Stimulated activated memory B cell treated with anti-CD40 and anti-IgM and Interleukin-4, amounts not matched to agents 10 μg/mL and 1 μg/mL and 100 μg/mL, for 72 hours (primary cell): ENCODE measurements at regions not wholly inside any gene's neighbourhood (a gene's known extent, or its start where the extent isn't known, plus 50 kb on each side); places are given as distances from the start of the nearest gene placed in this dataset.
"Not testable (repeated sequence)": the region's sequence is repeated elsewhere in the genome, so short reads cannot be mapped to it uniquely, and the experiment has no call there.

Experiments
- ATAC-seq: fragments of 150-1000 bp; cut with Tn5 transposase; 2 replicates; pipeline ENCODE4 v1.10.0; 2021
- H3K27ac Mint-ChIP-seq: one replicate; pipeline ENCODE4 v1.8.0; 2022; ENCODE audit warnings: mild to moderate bottlenecking, mixed read lengths
- H3K27me3 Mint-ChIP-seq: one replicate; pipeline ENCODE4 v1.8.0; 2022; ENCODE audit warnings: mixed read lengths
- H3K36me3 Mint-ChIP-seq: one replicate; pipeline ENCODE4 v1.8.0; 2022; ENCODE audit warnings: mixed read lengths
- H3K4me1 Mint-ChIP-seq: one replicate; pipeline ENCODE4 v1.8.0; 2022; ENCODE audit warnings: mixed read lengths
- H3K4me3 Mint-ChIP-seq: one replicate; pipeline ENCODE4 v1.8.0; 2022; ENCODE audit warnings: mild to moderate bottlenecking, moderate library complexity, mixed read lengths
- H3K9me3 Mint-ChIP-seq: one replicate; pipeline ENCODE4 v1.8.0; 2022; ENCODE audit warnings: mixed read lengths

- no peak overlapping the region for H3K4me3 Mint-ChIP-seq
- ATAC-seq: no peak
Measured at GRCh38 chr14:57150449-57150848, 118.3 kb downstream of the EXOC5 start.

GRCh38 chr14:57139173-57139572 lies 129.5 kb downstream of the EXOC5 start:
- no peaks in the 10 kb centered on the region for H3K27me3 Mint-ChIP-seq
- H3K36me3 Mint-ChIP-seq: no peaks in the 10 kb centered on the region
- no peak for ATAC-seq
- no peak overlapping the region for H3K27ac Mint-ChIP-seq
- H3K9me3 Mint-ChIP-seq: peaks cover 6% of the 10 kb centered on the region
- H3K4me3 Mint-ChIP-seq: no peak overlapping the region
- H3K4me1 Mint-ChIP-seq: no peaks in the 10 kb centered on the region

More at GRCh38 chr14:57150449-57150848, 118.3 kb downstream of the EXOC5 start:
- H3K36me3 Mint-ChIP-seq: no peaks in the 10 kb centered on the region
- H3K4me1 Mint-ChIP-seq: no peaks in the 10 kb centered on the region
- H3K27me3 Mint-ChIP-seq: peaks cover 8% of the 10 kb centered on the region
- H3K9me3 Mint-ChIP-seq: no peaks in the 10 kb centered on the region
- no peak overlapping the region for H3K27ac Mint-ChIP-seq

GRCh38 chr14:57136669-57137328 lies 131.9 kb downstream of the EXOC5 start:
- peaks cover 6% of the 10 kb centered on the region for H3K9me3 Mint-ChIP-seq
- ATAC-seq: no peak
- H3K27ac Mint-ChIP-seq: no peak overlapping the region
- no peaks in the 10 kb centered on the region for H3K36me3 Mint-ChIP-seq
- no peaks in the 10 kb centered on the region for H3K4me1 Mint-ChIP-seq
- no peaks in the 10 kb centered on the region for H3K27me3 Mint-ChIP-seq
- H3K4me3 Mint-ChIP-seq: no peak overlapping the region

DNA sequence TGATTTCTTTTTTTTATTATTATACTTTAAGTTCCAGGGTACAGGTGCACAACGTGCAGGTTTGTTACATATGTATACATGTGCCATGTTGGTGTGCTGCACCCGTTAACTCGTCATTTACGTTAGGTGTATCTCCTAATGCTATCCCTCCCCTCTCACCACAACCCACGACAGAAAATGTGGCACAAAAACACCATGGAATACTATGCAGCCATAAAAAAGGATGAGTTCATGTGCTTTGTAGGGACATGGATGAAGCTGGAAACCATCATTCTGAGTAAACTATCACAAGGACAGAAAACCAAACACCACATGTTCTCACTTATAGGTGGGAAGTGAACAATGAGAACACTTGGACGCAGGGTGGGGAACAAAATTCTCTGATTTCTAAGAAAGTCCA lies 140.9 kb downstream of the EXOC5 start:
- H3K4me1 Mint-ChIP-seq, H3K36me3 Mint-ChIP-seq, H3K27me3 Mint-ChIP-seq, ATAC-seq, H3K9me3 Mint-ChIP-seq, H3K27ac Mint-ChIP-seq, H3K4me3 Mint-ChIP-seq: not testable (repeated sequence)

DNA sequence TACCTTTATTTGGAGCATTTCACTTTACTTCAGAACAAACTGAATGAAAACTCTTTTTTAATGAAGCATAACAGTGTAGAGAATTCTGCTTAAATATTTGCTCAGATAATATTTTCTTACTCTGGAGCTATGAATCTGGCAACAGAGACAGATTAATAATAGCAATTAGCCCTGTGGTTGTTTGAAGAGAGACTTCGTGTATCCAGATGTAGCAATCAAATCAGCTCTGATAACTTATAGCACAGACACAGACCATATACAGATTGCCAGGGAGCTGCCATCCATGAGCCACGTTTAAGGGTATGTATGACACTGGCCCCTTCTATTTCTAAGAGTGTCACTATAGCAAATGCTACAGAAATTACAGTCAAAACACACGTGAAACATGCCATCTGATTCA lies 146.6 kb downstream of the EXOC5 start:
- ATAC-seq: no peak
- Mint-ChIP-seq H3K27me3 (no peaks in the 10 kb centered on the region), H3K27ac (no peak overlapping the region), H3K4me3 (no peak overlapping the region), H3K4me1 (no peaks in the 10 kb centered on the region), H3K9me3 (no peaks in the 10 kb centered on the region), H3K36me3 (no peaks in the 10 kb centered on the region)

GRCh38 chr14:57112072-57112807 lies 156.5 kb downstream of the EXOC5 start:
- ATAC-seq, H3K36me3 Mint-ChIP-seq, H3K27ac Mint-ChIP-seq, H3K4me1 Mint-ChIP-seq, H3K4me3 Mint-ChIP-seq: not testable (repeated sequence)
- H3K9me3 Mint-ChIP-seq: peaks cover 20% of the 10 kb centered on the region
- H3K27me3 Mint-ChIP-seq: peaks cover 33% of the 10 kb centered on the region

DNA sequence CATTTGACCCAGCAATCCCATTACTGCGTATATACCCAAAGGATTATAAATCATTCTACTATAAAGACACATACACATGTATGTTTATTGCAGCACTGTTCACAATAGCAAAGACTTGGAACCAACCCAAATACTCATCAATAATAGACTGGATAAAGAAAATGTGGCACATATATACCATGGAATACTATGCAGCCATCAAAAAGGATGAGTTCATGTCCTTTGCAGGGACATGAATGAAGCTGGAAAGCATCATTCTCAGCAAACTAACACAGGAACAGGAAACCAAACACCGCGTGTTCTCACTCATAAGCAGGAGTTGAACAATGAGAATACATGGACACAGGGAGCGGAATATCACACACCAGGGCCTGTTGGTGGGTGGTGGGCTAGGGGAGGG lies 158.3 kb downstream of the EXOC5 start:
- H3K9me3 Mint-ChIP-seq: peaks cover 23% of the 10 kb centered on the region
- not testable (repeated sequence) for H3K27ac Mint-ChIP-seq

DNA sequence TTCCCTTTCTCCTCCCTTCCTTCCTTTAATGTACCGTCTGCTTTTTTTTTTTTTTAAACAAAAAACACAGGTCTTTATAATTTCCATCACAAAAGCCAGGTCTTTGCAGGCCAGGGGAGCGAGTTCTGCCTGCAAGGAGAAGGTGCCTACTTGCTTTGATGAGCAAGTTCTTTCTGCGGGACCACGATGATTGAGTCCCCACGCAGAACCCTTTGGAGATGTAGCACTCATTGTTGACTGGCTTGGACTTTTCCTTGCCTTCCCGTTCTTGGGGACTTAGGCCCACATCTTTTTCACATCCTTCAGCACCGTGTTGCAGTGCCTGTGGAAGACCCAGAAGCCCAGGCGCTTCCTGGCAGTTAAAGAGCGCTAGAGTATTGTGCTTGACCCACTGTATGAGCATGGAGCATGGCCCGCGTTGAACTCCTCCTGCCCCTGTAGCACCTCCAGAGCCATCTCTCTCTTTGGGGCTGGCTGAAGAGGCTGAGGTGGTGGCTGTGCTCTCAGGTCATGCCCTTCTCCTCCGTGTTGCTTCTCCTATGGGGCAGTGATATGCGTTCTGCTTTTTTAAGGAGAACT lies 177.6 kb downstream of the EXOC5 start:
- Mint-ChIP-seq H3K36me3 (no peaks in the 10 kb centered on the region), H3K4me1 (no peaks in the 10 kb centered on the region), H3K9me3 (peaks cover 6% of the 10 kb centered on the region), H3K27me3 (no peaks in the 10 kb centered on the region), H3K4me3 (no peak overlapping the region), H3K27ac (no peak overlapping the region)
- ATAC-seq: no peak

More for the DNA sequence above, 158.3 kb downstream of the EXOC5 start:
- not testable (repeated sequence) for H3K4me3 Mint-ChIP-seq, H3K4me1 Mint-ChIP-seq, ATAC-seq, H3K36me3 Mint-ChIP-seq
- peaks cover 51% of the 10 kb centered on the region for H3K27me3 Mint-ChIP-seq

DNA sequence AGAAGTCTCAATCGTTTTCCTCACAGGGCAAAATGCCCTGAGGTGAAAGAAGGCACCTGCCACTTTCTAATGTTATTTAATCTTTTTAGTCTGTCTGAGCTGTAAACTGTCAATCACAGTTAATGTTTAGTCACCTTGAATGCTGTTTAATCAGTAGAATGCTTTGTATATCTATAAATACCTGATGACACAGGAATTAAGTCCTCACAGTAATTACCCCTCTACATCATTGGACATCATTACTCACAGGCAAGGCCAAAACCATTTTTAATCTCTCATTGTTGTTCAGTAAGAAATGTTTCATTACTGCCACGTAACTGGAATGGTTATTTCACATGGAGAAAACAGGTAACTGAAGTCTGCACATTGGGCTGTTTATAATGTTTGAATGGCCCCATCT lies 178.8 kb downstream of the EXOC5 start:
- peaks cover 1% of the 10 kb centered on the region for H3K9me3 Mint-ChIP-seq
- H3K4me1 Mint-ChIP-seq: no peaks in the 10 kb centered on the region
- no peaks in the 10 kb centered on the region for H3K36me3 Mint-ChIP-seq
- no peak overlapping the region for H3K27ac Mint-ChIP-seq
- no peak overlapping the region for H3K4me3 Mint-ChIP-seq
- H3K27me3 Mint-ChIP-seq: peaks cover 8% of the 10 kb centered on the region
- no peak for ATAC-seq

DNA sequence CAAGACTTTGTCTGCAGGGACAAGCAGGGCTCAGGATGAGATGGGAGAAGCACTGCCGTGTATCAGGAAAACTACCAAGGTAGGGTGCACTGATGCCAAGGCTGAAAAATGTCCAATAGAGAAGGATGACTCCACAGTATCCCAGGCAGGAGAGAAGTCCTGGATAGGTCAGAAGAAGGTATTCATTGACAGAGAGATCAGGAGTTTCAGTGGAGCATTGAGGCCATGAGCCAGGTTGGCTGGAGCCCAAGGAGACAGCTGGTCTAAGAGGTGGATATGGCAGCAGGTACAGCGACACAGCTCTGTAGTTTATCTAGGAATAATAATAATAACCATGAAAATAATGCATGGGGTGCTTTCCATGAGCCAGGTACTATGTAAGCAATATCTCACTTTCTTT lies 180.9 kb downstream of the EXOC5 start:
- Mint-ChIP-seq H3K27ac (no peak overlapping the region), H3K4me3 (no peak overlapping the region), H3K9me3 (no peaks in the 10 kb centered on the region), H3K27me3 (peaks cover 18% of the 10 kb centered on the region), H3K4me1 (no peaks in the 10 kb centered on the region), H3K36me3 (no peaks in the 10 kb centered on the region)
- no peak for ATAC-seq

DNA sequence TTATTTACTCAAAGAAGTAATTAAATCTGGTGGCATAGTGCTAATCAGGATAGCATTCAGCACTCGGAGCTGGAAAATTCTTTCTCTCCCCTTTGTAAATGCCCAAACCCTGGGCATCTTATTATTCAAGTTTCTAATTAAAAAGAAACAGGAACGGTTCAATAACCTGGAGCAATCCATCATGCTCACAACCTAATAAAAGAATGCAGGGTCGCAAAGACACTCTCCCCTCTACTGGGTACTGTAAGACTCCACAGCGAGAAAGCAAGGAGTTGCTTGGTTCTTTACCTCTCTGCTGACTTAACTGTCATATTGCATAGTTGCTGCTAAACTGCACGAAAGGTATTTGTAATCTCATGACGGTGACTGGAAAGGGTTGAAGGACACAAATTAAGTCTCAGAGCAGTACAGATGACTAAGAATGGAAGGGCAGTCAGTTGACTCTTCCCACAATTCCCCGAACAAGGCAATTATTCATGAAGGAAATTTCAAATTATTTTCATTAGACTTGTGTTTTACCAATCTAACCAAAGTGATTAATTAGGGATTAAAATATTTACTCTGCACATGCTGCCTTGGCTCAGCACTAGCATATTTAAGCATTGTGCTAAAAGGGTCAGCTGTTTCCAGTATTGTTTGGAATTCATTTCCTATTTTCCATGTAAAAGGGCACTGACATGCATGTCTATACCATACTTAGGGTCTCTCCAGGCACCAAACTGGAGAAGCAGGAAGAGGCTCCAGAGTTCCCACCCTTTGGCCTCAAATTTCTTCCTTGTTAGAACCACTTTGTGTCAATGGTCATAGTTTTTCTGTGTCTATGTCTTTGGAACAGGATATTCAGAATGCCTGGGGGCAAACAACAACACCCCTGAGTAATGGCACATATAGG lies 182.2 kb downstream of the EXOC5 start:
- no peaks in the 10 kb centered on the region for H3K9me3 Mint-ChIP-seq
- H3K36me3 Mint-ChIP-seq: no peaks in the 10 kb centered on the region
- ATAC-seq: no peak
- H3K4me1 Mint-ChIP-seq: no peaks in the 10 kb centered on the region
- H3K4me3 Mint-ChIP-seq: no peak overlapping the region
- H3K27ac Mint-ChIP-seq: no peak overlapping the region
- peaks cover 19% of the 10 kb centered on the region for H3K27me3 Mint-ChIP-seq

DNA sequence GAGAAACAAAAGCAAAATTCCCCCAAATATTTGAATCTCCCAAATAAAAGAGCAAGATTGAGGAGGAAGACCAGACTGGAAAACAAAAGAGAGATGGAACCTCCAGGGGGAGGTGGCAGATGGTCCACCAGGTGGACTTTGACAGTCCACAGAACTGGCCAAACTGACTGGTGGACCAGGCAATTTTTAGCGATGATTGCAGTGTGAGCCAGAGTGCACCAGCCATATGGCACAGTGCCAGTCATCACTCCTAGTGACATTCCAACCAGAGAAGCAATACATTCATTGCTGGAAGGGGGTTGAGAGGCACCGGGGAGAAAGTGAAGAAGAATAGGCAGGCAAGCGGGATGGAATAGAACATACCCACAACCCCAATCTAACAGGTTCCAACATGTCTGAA lies 182.9 kb downstream of the EXOC5 start:
- H3K36me3 Mint-ChIP-seq: no peaks in the 10 kb centered on the region
- H3K4me3 Mint-ChIP-seq: no peak overlapping the region
- no peaks in the 10 kb centered on the region for H3K9me3 Mint-ChIP-seq
- H3K4me1 Mint-ChIP-seq: no peaks in the 10 kb centered on the region
- H3K27me3 Mint-ChIP-seq: peaks cover 19% of the 10 kb centered on the region
- no peak overlapping the region for H3K27ac Mint-ChIP-seq
- ATAC-seq: no peak

DNA sequence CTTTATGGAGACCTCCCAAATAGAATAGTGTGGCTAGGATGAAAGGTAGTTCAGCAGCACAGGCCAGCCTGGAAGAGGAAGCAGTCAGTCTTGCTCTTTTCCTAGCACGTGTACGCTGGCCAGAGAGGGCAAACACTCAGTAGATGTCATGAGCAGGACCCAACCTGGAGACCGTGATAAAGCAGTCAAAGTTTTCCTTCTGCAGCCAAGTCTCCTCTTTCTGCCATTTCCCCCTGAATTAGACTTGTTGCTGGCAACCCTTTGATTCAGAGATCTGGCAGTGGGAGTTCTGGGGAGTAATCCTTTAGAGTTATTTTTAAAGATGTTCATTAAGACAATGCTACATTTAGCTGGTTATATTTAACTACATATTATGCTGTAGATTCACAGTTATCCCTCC lies 183.7 kb downstream of the EXOC5 start:
- no peaks in the 10 kb centered on the region for H3K9me3 Mint-ChIP-seq
- H3K4me1 Mint-ChIP-seq: no peaks in the 10 kb centered on the region
- H3K36me3 Mint-ChIP-seq: no peaks in the 10 kb centered on the region
- no peak overlapping the region for H3K4me3 Mint-ChIP-seq
- no peak overlapping the region for H3K27ac Mint-ChIP-seq
- no peak for ATAC-seq
- H3K27me3 Mint-ChIP-seq: peaks cover 19% of the 10 kb centered on the region

DNA sequence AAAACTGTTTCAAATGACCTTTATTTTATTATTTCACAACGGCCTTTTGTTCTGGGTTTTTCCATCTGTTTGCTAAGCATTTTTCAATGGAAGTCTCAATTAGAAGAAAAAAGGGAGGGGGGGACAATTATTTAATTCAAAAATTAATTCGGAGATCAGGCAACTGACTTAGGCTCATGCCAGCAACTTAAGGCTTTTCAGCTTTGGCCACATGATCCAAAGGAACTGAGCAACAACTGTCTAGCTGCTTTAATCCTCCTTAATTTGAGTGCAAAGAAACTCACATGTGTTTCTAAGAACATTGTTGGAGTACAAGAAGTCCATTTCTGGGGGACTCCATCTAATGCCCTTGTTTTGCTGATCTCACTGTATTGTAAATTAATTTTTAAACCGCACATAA lies 188.0 kb downstream of the EXOC5 start:
- H3K27ac Mint-ChIP-seq: no peak overlapping the region
- H3K27me3 Mint-ChIP-seq: peaks cover 17% of the 10 kb centered on the region
- H3K9me3 Mint-ChIP-seq: no peaks in the 10 kb centered on the region
- no peak for ATAC-seq
- H3K36me3 Mint-ChIP-seq: no peaks in the 10 kb centered on the region
- H3K4me1 Mint-ChIP-seq: no peaks in the 10 kb centered on the region
- H3K4me3 Mint-ChIP-seq: no peak overlapping the region

DNA sequence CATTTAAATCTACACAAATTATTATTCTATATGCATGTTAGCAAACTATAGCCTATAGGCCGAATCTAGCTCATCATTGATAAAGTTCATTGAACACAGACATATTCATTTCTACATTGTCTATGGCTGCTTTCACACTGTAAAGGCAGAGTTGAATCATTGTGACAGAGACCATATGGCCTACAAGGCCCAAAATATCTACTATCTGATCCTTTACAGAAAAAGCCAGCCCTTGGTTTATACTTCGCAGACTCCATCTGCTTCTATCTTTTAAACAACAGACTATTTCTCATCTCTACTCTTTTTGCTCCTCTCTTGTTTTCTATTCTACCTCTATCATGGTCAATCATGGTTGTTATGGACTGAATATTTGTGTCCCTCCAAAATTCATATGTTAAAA lies 190.7 kb downstream of the EXOC5 start:
- H3K27ac Mint-ChIP-seq: no peak overlapping the region
- no peaks in the 10 kb centered on the region for H3K9me3 Mint-ChIP-seq
- no peak overlapping the region for H3K4me3 Mint-ChIP-seq
- no peaks in the 10 kb centered on the region for H3K36me3 Mint-ChIP-seq
- ATAC-seq: no peak
- H3K27me3 Mint-ChIP-seq: peaks cover 4% of the 10 kb centered on the region
- H3K4me1 Mint-ChIP-seq: no peaks in the 10 kb centered on the region
